Stimulated activated CD4-positive, alpha-beta T cell treated with anti-CD3 and anti-CD28 coated beads, TNF-alpha, amount 100 ng/mL, for 48 hours (primary cell): ENCODE measurements at regions not wholly inside any gene's neighbourhood (a gene's known extent, or its start where the extent isn't known, plus 50 kb on each side); places are given as distances from the start of the nearest gene placed in this dataset.
"Not testable (repeated sequence)": the region's sequence is repeated elsewhere in the genome, so short reads cannot be mapped to it uniquely, and the experiment has no call there.

ENCODE experiments used
- DNase-seq, 3 donors: peaks; one replicate each; pipeline ENCODE4 v3.0.0-alpha.2; 2020; ENCODE audit warnings: low read depth in 3 of 3

DNA sequence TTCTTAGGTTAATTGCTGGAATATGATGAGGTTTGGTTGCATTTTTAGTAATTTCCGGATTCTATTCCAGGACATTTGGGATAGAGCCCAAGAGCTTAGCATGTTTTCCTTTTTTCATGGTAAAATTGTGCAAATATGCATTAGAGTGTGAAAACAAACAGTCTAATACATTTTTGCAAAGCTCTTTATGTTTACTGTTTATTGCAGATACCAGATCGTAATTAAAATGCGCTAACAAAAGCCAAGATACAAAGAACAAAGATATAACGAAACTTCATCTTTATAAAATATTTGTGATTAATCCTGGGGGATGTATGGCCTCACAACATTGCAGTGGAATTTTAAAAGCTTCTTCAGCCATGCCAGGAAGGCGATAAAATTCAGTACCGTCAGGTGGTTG lies 94.5 kb upstream of the TBC1D5 start:
- DNase-seq = no peak

DNA sequence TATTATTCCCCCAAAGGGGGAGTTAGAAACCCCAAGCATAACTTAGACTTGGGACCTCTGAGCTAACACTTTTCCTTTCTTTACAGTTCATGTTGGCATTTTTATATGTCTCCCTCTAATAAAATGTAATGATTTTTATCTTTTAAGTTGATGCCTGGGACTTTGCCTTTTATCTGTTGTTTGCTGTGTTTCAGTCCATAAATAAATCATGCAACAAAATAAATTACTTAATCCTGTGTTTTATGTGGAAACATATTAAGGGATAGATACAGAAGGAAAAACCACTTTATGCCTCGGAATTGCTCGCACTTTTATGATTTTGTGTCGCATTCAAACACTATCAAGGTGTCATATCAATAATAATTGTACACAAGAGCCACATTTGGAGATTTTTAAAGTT lies 93.7 kb upstream of the TBC1D5 start:
- no peak for DNase-seq

DNA sequence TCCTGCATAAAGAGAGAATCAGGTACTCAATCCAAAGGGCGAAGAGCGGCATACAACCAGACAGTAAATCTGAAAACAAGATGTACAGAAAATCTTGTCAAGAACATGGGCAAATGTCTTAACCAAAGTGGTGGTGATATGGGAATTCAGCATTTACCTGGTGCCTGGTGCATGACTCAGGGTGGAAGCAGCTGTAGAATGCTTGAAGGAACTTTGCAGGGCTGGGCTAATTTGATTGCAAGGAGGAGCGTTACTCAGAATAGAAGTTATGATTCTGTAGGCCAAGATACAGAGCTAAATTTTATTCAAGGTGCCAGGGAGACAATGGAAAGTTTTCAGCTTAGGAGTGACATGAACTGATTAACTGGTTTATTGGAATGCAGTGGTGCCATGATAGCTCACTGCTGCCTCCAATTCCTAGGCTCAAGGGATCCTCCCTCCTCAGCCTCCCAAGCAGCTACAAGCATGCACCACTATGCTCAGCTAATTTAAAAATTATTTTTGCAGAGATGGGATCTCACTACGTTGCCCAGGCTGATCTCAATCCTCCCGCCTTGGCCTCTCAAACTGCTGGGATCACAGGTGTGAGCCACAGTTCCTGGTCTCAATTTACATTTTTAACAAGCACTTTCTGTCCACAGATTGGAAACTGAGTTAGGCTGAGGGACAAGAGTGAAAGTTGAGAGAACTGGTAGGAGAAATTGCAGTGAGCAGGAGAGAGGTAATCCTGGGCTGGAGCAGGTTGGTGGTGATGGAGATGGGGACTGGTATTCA lies 91.5 kb upstream of the TBC1D5 start:
- no peak for DNase-seq

DNA sequence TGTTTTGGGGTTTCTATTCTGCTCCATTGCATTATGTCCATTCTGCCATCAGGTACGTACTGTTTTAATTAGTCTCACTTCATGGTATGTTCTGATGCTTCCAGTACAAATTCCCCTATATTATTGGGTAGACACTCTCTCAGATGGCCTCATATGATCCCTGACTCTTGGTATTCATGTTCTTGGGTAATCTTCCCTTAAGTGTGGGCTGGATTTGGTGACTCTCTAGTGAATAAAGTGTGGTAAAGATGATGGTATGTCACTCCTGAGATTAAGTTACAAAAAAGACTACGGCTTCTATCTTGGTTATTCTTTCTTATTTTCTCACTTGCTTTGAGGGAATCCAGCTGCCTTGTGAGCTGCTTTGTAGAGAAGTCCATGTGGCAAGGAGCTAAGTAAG lies 89.6 kb upstream of the TBC1D5 start:
- no peak for DNase-seq

DNA sequence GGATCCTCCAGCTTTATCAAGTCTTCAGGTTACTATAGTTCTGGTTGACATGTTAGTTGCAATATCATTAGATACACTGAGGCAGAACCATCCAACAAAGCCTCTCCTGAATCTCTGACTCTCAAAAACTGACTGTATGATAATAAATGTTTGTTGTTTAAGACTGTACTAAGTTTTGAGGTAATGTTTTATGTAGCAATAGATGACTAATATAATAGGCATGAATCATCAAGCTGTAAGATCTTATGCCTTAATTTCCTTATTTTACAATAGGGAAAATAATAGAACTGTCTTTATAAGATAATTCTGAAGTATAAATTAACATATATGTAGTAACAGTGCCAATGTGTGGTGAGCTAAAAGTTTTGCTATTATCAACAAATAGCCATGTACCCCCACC lies 88.9 kb upstream of the TBC1D5 start:
- no peak for DNase-seq

DNA sequence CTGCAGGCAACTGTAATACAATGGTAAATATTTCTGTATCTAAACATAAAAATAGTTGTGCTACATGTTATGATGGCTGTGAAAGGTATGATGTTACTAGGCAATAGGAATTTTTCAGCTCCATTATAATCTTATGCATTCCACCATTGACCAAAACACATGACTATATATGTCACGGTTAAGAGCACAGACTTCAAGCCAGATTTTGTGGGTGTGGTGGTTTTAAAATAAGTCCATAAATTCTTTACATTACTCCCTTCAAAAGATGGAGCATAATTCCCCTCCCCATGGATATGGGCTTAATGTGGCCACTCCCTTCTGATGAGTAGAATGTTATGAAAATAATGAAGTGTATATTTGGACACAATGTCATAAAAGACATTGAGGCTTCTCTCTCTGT lies 88.4 kb upstream of the TBC1D5 start:
- DNase-seq = no peak

DNA sequence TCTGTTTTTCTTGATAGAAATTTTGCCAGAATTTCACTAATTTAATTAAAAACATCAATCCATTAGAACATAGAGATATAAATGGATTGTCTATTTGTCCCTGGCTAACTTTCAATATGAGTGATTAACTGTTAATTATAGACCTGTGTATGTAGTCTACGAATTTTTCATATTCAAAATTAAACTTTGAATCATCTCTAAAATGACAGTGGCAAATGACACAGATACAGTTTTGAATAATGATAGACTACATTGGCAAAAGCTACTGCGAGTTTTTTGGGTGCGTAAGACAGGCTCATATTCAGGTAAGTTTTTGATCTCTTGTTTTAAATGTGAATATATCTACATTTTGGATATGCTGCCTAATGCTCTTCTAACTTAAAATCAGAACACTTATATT lies 86.0 kb upstream of the TBC1D5 start:
- DNase-seq = no peak

DNA sequence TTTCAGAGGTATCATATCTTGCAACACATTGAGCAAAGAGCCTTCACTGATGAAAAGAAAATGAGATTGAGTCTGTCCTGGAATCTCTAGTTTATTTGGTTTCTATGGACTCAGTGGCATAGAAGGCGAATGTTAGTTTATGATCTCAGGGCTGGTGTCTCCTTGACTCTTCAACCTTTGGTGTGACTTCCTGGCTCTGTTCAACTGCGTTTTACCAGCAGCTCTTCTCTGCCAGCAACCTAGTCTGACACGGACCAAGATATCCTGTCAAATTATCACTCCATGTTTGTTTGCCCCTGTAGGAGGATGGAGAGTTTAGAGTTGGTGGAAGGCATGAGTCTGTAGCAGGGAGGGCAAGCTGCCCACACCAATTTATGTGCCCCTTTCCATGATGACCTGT lies 82.9 kb upstream of the TBC1D5 start:
- no peak for DNase-seq

DNA sequence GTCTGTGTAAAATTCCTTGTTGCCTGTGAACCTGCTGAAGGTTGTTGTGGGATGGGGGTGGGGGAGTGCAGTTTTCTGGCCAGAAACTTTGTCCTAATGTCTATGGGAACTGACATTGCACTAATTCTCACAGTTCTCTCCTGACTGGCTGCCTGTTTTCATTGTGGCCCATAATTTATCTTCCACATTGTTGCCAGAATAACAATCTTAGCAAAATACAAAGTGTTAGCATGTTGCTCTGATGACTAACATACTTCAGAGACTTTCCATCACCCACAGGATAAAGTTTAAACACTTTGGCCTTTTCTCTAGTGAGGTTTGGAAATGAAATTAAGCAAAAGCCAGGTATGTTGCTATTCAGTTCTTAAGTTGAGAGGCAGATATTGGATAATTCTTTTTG lies 81.4 kb upstream of the TBC1D5 start:
- no peak for DNase-seq

DNA sequence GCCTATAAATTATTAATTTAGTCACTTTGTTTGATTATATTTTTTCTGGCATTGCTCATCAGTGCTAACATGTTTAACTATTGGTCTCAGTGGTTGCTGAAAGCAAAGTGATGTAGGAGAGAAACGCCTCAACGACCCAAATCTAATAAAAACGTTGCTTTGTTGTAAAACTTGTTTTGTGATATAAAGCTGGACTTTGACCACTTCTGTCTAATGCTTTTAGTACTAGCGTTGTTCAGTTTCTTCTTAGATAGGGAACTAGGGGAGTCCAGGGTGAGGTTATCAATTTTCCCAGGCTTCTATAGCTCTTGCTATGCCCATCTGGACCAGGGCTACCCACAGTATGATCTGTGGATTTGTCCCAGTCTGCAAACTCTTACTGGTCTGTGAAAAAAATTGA lies 80.6 kb upstream of the TBC1D5 start:
- DNase-seq = no peak

DNA sequence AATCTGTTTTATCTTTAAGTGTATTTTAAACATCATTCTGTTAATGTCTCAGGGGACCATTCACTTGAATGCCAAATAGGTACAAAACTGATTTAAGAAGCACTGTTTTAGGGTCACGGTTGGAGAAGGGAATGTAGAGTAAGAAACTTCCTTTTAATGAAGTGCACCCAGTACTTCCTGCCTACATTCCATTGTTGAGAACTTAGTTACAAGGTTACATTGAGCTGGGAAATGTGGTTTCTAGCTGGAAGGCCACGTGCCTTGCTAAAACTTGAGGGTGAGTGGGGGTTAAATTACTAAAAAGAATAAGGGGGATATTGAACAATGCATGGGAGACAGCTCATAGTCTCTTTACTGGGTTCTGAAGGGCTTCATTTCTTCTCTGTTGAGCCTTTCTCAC lies 78.3 kb upstream of the TBC1D5 start:
- no peak for DNase-seq

DNA sequence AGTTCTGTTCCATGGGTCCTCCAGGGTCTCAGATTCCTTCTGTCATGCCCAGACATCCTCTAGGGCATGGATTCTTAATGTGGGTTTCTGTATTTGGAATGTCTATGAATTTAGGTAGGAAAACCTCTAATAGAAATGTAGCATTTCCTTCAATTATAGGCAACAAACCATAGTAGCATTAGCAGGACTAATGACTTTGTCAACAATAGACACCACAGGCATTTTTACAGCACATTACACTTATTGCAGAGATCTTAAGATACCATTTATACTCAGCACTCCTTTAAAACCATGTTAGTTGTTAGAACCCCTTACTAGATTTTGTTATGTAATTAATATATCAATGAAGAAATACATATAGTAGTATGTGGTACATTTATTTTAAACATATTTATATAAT lies 77.8 kb upstream of the TBC1D5 start:
- no peak for DNase-seq

DNA sequence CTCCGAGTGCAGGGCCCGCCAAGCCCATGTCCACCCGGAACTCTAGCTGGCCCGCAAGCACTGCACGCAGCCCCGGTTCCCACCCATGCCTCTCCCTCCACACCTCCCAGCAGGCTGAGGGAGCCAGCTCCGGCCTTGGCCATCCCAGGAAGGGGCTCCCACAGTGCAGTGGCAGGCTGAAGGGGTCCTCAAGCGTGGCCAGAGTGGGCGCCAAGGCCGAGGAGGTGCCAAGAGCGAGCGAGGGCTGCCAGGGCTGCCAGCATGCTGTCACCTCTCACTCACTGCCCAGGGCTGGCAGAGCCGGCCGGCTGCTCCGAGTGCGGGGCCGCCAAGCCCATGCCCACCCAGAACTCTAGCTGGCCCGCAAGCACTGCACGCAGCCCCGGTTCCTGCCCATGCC lies 75.5 kb upstream of the TBC1D5 start:
- DNase-seq = not testable (repeated sequence)

DNA sequence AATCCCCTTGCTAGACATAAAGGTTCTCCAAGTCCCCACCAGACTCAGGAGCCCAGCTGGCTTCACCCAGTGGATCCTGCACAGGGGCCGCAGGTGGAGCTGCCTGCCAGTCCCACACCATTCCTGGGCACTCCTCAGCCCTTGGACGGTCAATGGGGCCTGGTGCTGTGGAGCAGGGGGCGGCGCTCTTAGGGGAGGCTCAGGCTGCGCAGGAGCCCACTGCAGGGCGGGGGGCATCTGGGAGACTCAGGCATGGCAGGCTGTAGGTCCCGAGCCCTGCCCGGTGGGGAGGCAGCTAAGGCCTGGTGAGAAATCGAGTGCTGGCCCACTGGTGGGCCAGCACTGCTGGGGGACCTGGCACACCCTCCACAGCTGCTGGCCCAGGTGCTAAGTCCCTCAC lies 75.1 kb upstream of the TBC1D5 start:
- no peak for DNase-seq

DNA sequence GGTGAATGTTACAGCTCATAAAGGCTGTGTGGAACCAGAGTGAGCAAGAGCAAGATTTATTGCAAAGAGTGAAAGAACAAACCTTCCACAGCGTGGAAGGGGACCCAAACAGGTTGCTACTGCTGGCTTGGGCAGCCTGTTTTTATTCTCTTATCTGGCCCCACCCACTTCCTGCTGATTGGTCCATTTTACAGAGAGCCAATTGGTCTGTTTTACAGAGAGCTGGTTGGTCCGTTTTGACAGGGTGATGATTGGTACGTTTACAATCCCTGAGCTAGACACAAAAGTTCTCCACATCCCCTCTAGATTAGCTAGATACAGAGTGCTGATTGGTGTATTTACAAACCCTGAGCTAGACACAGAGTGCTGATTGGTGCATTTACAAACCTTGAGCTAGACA lies 74.4 kb upstream of the TBC1D5 start:
- DNase-seq = not testable (repeated sequence)

DNA sequence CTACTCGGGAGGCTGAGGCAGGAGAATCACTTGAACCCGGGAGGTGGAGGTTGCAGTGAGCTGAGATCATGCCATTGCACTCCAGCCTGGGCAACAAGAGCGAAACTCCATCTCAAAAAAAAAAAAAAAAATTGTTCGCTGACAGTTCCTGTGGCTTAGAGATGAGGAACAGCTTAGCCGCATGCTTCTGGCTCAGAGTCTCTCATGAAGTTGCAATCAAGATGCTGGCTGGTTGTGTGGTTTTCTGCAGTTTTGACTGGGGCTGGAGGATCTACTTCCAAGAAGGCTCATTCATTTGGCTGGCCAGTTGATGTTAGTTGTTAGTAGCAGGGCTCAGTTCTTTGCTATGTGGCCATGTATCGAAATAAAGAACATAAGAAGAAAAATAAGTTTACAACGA lies 69.9 kb upstream of the TBC1D5 start:
- not testable (repeated sequence) for DNase-seq

DNA sequence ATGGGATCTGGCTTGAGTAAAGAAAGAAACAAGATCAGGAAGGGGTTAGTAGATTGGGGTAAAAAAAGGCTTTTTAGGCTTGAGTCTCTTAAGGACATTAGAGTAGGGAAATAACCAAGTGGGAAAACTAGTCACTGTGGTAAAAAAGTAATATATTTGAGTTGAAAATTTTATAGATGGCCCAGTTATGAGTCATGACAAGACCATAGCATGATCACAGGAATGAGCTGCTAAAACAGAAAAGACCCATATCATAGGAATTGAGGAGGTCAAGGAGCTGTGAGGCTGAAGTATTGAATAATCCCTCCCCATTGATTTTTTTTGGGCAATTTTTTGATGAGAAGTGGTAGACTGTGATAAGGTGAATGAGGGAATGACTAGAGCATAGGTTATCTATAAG lies 69.2 kb upstream of the TBC1D5 start:
- no peak for DNase-seq

DNA sequence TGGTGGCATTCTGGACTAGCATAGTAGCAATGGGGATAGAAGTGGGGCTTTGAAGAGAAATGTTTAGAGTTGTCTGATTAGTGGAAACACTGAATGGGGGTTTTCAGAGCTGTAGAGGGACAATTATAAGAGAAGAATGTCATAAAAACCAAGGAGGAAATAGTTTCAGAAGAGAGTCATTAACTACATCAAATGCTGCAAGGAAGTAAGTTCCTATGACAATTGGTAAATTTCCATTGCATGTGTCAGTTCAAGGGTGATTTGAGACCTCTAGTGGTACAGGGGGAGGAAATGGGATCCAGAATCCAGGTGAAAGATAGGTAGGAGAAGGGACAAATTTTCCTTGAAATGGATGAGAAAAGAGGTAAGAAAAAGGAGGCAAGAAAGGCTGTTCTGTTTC lies 68.3 kb upstream of the TBC1D5 start:
- no peak for DNase-seq

DNA sequence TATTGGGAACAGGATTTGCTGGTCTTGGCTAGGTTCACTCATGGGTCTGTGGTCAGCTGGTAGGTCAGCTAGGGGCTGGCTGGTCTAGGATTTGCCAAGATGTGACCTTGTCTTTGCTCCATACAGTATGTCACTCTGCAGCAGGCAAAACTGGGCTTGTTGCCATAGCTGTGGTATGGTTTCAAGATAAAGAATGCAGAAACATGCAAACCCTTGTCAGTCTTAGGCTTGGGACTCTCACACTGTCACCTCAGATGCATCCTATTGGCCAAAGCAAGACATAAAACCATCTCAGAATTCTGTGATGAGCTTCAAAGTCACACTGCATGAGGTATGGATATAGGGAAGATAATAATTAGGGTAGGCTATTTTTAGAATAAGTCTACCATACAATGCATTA lies 66.6 kb upstream of the TBC1D5 start:
- DNase-seq = no peak

DNA sequence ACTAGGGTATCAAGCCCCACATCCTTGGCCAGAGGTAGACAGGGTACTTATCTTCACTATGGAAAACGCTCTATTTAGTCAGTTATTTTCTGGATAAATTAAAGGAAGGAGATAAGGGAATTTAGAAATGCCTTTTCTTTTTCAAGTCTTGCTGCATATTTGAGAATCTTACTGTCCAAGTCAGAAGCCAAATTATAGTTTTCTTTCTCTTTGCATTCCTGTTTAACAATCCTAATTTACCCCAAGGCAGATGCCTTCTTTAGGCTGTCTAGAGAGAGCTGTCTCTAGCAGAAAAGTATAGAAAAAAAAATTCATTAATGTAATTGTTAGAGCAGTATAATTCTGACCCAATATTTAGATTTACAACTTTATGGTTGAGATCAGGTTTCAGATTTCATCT lies 64.4 kb upstream of the TBC1D5 start:
- no peak for DNase-seq

DNA sequence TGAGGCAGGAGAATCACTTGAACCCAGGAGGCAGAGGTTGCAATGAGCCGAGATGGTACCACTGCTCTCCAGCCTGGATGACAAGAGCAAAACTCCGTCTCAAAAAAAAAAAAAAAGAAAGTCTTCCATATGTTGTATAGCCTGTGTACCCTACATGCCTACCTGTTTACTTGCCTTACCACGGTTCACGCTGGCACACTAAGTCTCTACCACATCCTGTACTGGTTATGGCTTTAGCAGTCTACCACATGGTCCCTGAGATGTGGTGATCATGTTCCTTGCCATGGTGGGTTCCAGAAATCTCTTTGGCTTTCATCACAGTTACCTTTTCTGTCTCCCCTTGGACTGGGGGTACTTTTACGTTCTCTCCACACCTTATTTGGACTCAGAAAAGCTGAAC lies 63.8 kb upstream of the TBC1D5 start:
- DNase-seq = no peak

DNA sequence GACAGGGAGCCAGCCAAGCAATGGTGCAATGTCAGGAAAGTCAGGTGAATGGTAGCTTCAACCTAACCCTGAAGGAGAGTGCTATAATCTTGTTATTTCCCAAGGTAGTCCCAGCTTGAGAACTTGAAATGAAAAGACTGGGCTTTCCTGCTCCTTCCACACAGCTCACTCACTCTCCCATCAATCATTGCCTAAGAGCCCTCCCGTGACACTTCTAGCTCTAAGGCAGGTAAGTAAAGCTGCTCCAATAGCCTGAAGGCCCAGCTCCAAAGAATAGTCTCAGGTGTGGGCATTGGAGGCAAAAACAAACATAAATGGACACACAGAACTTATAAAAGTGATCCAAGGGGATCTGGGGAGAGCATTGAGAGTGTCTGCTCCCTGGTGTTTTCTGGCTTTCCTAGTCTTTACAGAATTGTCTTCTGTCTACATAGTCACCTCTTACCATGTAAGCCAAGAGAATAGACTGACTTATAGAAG lies 63.1 kb upstream of the TBC1D5 start:
- no peak for DNase-seq

DNA sequence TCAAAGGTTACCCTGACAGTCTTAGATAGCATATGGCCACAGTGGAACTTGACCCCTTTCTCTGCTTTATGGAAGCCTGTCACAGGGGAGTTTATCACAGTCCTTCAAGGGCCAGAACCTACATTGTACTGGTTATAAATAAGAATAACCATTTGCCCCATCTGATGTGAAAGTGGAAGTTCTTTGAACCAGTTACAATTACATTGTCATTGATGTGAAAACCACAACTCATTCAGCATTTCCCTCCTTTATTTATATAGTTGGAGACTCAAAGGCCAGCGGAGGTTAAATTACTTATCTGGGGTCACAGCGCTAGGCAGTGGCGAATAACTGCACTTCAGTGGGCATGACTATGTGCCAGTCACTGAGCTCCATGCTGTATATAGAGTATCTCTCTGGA lies 60.5 kb upstream of the TBC1D5 start:
- DNase-seq = no peak

DNA sequence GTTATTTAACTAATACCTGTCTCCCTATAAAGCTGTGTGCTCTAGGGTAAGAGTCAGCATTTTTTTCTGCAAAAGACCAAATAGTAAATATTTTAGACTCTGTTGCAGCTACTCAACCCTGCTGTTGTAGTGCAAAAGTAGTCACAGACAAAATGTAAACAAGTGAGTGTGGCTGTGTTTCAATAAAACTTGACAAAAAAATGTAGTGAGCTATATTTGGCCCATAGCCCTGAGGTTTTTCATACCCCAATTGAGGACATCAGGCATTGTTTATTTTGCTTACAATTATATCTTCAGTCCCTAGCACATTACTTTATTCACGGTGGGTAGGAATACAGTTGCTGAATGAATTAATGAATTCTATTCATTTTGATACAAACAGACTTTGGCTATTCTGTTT lies 58.7 kb upstream of the TBC1D5 start:
- no peak for DNase-seq
